ENCODE measurements at regions not wholly inside any gene's neighbourhood (a gene's known extent, or its start where the extent isn't known, plus 50 kb on each side); places are given as distances from the start of the nearest gene placed in this dataset.

- TF ChIP-seq RARB (CRISPR knock-in tag; IDR thresholded peaks at IDR 0.05) (no peak), ISL1 (CRISPR knock-in tag; IDR thresholded peaks at IDR 0.05) (no peak), PATZ1 (CRISPR knock-in tag; IDR thresholded peaks at IDR 0.05; ENCODE audit: borderline replicate concordance) (no peak), PPARA (CRISPR knock-in tag; IDR thresholded peaks at IDR 0.05; ENCODE audit: borderline replicate concordance) (no peak), SNAI2 (CRISPR knock-in tag; IDR thresholded peaks at IDR 0.05) (no peak), ESRRG (CRISPR knock-in tag; IDR thresholded peaks at IDR 0.05) (no peak), ZFP30 (CRISPR knock-in tag; IDR thresholded peaks at IDR 0.05) (no peak), BACH2 (CRISPR knock-in tag; IDR thresholded peaks at IDR 0.05; ENCODE audit: borderline replicate concordance) (no peak), ZFP3 (CRISPR knock-in tag; IDR thresholded peaks at IDR 0.05) (no peak)
Observed at GRCh38 chr7:155388561-155388960, 69.4 kb upstream of the EN2 start.
